Activated naive CD8-positive, alpha-beta T cell treated with anti-CD3 and anti-CD28 coated beads for 36 hours (primary cell): ENCODE measurements at regions not wholly inside any gene's neighbourhood (a gene's known extent, or its start where the extent isn't known, plus 50 kb on each side); places are given as distances from the start of the nearest gene placed in this dataset.

Experiments used
- DNase-seq: peaks from one replicate; pipeline ENCODE4 v3.0.0; 2021
- H3K27ac Mint-ChIP-seq: one replicate; pipeline ENCODE4 v1.8.0; 2022; ENCODE audit warnings: mild to moderate bottlenecking, moderate library complexity, mixed read lengths
- H3K27me3 Mint-ChIP-seq: one replicate; pipeline ENCODE4 v1.8.0; 2022; ENCODE audit warnings: mild to moderate bottlenecking, mixed read lengths
- H3K36me3 Mint-ChIP-seq: one replicate; pipeline ENCODE4 v1.8.0; 2021; ENCODE audit warnings: mild to moderate bottlenecking, mixed read lengths
- H3K4me1 Mint-ChIP-seq: one replicate; pipeline ENCODE4 v1.8.0; 2021; ENCODE audit warnings: mixed read lengths
- H3K4me3 Mint-ChIP-seq: one replicate; pipeline ENCODE4 v1.8.0; 2022; ENCODE audit warnings: mild to moderate bottlenecking, moderate library complexity, mixed read lengths
- H3K9me3 Mint-ChIP-seq: one replicate; pipeline ENCODE4 v1.8.0; 2022; ENCODE audit warnings: mixed read lengths

DNA sequence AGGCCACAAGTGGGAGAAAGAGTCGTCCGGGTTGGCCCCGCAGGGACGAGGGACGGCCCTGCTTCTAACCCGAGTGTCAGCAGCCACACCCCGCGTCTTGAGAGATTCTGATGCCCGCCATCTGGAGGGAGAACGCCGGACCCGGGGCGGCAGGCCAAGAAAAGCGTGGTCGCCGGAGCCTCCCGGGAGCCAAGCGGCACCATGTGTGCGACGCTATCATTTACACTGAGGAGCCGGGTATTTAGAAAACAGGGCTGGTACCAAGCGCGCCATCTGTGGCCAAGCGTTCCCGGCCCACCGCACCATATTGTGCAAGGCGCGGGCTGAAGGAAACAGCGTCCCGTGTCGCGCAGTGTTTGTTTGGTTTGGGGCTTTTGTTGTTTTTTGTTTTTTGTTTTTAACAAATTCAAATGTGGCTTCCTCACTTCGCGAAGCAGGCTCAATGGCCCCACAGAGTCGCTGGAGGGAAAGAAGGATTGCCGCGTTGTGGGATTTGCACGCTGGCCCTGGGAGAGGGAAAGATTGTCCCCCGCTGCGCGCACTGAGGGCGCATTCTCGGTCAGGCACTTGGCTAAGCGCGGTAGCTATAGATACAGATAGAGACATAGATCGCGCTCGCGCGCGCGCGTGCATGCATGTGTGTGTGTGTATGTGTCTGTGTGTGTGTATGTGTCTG lies 153.8 kb downstream of the BCL11B start:
- peaks cover 8% of the 10 kb centered on the region for H3K9me3 Mint-ChIP-seq

DNA sequence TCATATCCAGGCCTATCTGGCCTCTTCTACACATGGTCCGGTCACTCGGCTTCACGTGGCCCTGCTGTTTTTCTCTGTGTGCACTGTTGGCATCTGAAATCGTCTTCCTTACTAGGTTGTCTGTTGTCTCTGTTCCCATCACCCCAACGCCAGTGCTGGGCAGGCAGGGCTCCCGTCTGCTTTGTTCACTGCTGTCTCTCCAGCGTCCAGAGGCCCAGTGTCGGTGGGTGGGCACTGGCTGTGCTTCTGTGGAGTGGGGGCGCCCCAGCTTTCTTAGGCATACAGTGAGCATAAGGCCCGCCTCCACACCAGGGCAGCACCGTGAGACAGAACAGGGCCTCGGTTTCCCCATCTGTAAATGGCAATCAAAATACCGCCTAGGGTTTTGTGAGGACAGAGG lies 153.1 kb downstream of the BCL11B start:
- Mint-ChIP-seq H3K27ac (no peak overlapping the region), H3K9me3 (peaks cover 6% of the 10 kb centered on the region), H3K4me1 (peaks cover 10% of the 10 kb centered on the region), H3K4me3 (no peak overlapping the region), H3K27me3 (peaks cover 4% of the 10 kb centered on the region), H3K36me3 (peaks cover 2% of the 10 kb centered on the region)
- DNase-seq, result no peak

More for the DNA sequence above, 153.8 kb downstream of the BCL11B start:
- peaks cover 10% of the 10 kb centered on the region for H3K4me1 Mint-ChIP-seq
- H3K4me3 Mint-ChIP-seq, result peak overlapping the region; percentile 67
- no peak for DNase-seq
- peaks cover 4% of the 10 kb centered on the region for H3K27me3 Mint-ChIP-seq
- H3K27ac Mint-ChIP-seq, result peak overlapping the region; percentile 29
- peaks cover 2% of the 10 kb centered on the region for H3K36me3 Mint-ChIP-seq
